Gastroesophageal sphincter (tissue), 4 donors: ENCODE measurements at regions not wholly inside any gene's neighbourhood (a gene's known extent, or its start where the extent isn't known, plus 50 kb on each side); places are given as distances from the start of the nearest gene placed in this dataset.

Experiments used
- ATAC-seq: fragments of 150-250 bp; one replicate; pipeline ENCODE4 v1.9.1; 2016; ENCODE audit warnings: mild to moderate bottlenecking, moderate library complexity
- H3K27ac ChIP-seq, 4 donors: fragments of 200-600 bp; sonication (generic) in 3 of 4; 1 replicate in 3 of 4; 2 replicates in 1 of 4; pipeline ENCODE4 v1.5.1; 2016 to 2019
- H3K27me3 ChIP-seq: fragments of 200-600 bp; sonication (generic); one replicate; pipeline ENCODE4 v1.5.1; 2019
- H3K36me3 ChIP-seq, 2 donors: fragments of 200-600 bp; sonication (generic); one replicate each; pipeline ENCODE4 v1.5.1; 2019; ENCODE audit warnings: control low read depth in 1 of 2
- H3K4me1 ChIP-seq, 3 donors: fragments of 200-600 bp; sonication (generic); 1 replicate in 2 of 3; 2 replicates in 1 of 3; pipeline ENCODE4 v1.5.1; 2016 to 2019; ENCODE audit warnings: control low read depth in 2 of 3
- H3K4me3 ChIP-seq, 2 donors: fragments of 200-600 bp; sonication (generic); one replicate each; pipeline ENCODE4 v1.5.1; 2019; ENCODE audit warnings: mild to moderate bottlenecking in 1 of 2, moderate library complexity in 1 of 2
- H3K9me3 ChIP-seq, 3 donors: fragments of 200-600 bp; sonication (generic); one replicate each; pipeline ENCODE4 v1.5.1; 2017 to 2019; ENCODE audit warnings: control low read depth in 2 of 3
- EP300 ChIP-seq: sonication (generic); formaldehyde crosslinking; IDR thresholded peaks from one replicate; pipeline ENCODE4 v1.6.1; 2017; ENCODE audit warnings: antibody characterized with exemption, mild to moderate bottlenecking
- POLR2A ChIP-seq, 2 donors: fragments of 450-650 bp; IDR thresholded peaks; one replicate each; pipeline ENCODE4 v1.6.1; 2017; ENCODE audit warnings: antibody characterized with exemption in 2 of 2, mild to moderate bottlenecking in 2 of 2, moderate library complexity in 1 of 2
- POLR2AphosphoS5 ChIP-seq: sonication (generic); formaldehyde crosslinking; IDR thresholded peaks from one replicate; pipeline ENCODE4 v1.6.1; 2017; ENCODE audit warnings: antibody characterized with exemption
- WGBS, 2 donors: methylation state at CpG; one replicate each; pipeline ENCODE4 v1.1.5; 2018; ENCODE audit warnings: low coverage in 1 of 2; 5-methylcytosine and 5-hydroxymethylcytosine counted together
- TF ChIP-seq, protein P1 (sequence below), 4 experiments: fragments of 200-600 bp in 2 of 4; fragments of 450-650 bp in 2 of 4; sonication (generic) in 1 of 4; IDR thresholded peaks; one replicate each; pipeline ENCODE4 v1.5.1; 2017 to 2019; ENCODE audit warnings: antibody characterized with exemption in 4 of 4, mild to moderate bottlenecking in 2 of 4, moderate library complexity in 2 of 4

DNA sequence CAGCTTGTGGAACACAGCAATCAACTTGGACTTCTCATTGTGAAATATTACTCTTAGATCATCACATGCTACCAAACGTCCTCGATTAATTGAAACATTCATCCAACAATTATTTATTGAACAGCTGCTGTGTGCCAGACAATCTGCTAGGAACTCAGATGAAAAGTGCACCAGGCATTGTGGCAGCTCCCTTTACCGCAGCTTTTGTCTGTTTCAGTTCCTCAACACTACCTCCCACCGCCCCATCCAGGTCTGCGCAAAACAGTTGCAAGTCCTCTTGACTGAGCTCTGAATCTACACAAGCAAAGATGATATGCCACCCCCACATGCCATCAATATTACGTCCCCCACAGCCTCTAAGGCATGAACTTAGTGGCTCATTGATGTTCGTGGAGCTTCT, 1094.4 kb upstream of the MAP3K7 start:
- Histone ChIP-seq H3K9me3 (no peaks in the 10 kb centered on the region), H3K36me3 (no peaks in the 10 kb centered on the region), H3K27ac (no peak overlapping the region), H3K4me3 (no peak overlapping the region), H3K4me1 (no peaks in the 10 kb centered on the region), H3K27me3 (peaks cover 4% of the 10 kb centered on the region)
- 52 to 72% methylated on average over 2 to 7 of the region's 7 CpGs for WGBS, 2 donors
- TF ChIP-seq POLR2AphosphoS5 (no peak), EP300 (no peak), POLR2A (IDR thresholded peaks at IDR 0.05) (no peak)
- TF ChIP-seq, protein P1, sequence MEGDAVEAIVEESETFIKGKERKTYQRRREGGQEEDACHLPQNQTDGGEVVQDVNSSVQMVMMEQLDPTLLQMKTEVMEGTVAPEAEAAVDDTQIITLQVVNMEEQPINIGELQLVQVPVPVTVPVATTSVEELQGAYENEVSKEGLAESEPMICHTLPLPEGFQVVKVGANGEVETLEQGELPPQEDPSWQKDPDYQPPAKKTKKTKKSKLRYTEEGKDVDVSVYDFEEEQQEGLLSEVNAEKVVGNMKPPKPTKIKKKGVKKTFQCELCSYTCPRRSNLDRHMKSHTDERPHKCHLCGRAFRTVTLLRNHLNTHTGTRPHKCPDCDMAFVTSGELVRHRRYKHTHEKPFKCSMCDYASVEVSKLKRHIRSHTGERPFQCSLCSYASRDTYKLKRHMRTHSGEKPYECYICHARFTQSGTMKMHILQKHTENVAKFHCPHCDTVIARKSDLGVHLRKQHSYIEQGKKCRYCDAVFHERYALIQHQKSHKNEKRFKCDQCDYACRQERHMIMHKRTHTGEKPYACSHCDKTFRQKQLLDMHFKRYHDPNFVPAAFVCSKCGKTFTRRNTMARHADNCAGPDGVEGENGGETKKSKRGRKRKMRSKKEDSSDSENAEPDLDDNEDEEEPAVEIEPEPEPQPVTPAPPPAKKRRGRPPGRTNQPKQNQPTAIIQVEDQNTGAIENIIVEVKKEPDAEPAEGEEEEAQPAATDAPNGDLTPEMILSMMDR (IDR thresholded peaks at IDR 0.05), result no peak
- ATAC-seq, result no peak

DNA sequence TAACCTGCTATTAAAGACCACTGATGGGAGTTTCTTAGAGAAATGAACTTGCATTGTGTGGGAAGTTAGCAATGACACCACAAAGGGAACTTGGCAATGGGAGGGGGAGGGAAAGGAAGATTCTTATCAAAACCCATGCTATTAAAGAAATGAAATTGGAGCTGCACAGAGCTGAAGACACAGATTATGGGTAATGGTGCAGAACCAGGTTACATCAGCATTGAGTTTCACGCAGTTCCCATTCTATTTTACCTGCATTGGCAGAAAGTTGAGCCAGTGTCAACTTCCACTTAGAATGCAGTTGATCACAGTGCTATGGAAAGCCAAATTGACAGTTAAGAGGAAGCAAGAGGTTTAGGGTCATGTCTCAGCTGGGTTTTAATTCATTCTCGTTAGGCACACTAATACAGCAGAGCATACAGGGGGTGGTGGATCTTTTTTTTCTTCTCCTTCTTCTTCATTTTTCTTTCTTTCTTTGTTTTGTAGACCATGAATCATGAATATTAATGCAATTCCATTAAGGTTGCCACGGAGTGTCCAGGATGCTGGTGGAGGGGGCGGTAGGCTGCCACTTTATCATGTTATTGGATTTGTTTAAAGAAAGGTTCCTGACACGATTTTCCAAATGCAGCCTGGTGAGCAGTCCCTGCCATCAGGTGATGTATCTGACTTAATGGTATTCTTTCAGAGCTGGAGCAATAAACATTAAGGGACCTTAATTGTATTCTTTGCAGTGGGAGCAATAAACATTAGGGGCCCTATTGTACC, 1092.0 kb upstream of the MAP3K7 start:
- H3K9me3 ChIP-seq, result no peaks in the 10 kb centered on the region
- H3K27ac ChIP-seq, result no peak overlapping the region
- no peak overlapping the region for H3K4me3 ChIP-seq
- H3K4me1 ChIP-seq, result no peaks in the 10 kb centered on the region
- WGBS, 2 donors, result 52 to 84% methylated on average over 3 to 5 of the region's 5 CpGs
- ATAC-seq, result no peak
- no peak for TF ChIP-seq POLR2A (IDR thresholded peaks at IDR 0.05)
- TF ChIP-seq EP300, result no peak
- TF ChIP-seq POLR2AphosphoS5, result no peak
- TF ChIP-seq, protein P1 (IDR thresholded peaks at IDR 0.05), result no peak
- H3K27me3 ChIP-seq, result peaks cover 4% of the 10 kb centered on the region
- H3K36me3 ChIP-seq, result no peaks in the 10 kb centered on the region

DNA sequence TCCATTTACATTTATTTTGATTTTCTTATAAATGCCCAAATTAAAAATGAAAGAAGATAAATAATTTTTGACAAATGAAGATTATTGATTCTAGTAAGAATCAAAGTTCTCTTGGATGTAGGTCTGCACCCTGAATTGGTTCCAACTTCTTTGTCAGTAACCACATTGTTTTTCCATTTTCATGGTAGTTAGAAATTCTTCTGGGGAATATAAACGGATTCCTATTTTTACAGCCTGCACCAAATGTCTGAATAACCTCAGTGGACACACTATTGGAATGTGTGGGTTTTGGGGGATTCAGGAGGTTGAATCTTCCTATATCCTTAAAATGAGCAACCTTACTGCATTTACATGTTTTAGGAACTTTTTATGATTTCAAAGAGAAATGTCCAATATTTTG, 1085.3 kb upstream of the MAP3K7 start:
- H3K27me3 ChIP-seq, result no peaks in the 10 kb centered on the region
- peaks cover 0 to 6% (median 0%) of the 10 kb centered on the region in 3 donors for H3K4me1 ChIP-seq
- H3K9me3 ChIP-seq, result no peaks in the 10 kb centered on the region
- ATAC-seq, result no peak
- 22 to 58% methylated on average over 1 of the region's 1 CpG for WGBS, 2 donors
- TF ChIP-seq POLR2A (IDR thresholded peaks at IDR 0.05), result no peak
- no peak for TF ChIP-seq EP300
- TF ChIP-seq POLR2AphosphoS5, result no peak
- TF ChIP-seq, protein P1 (IDR thresholded peaks at IDR 0.05), result no peak
- no peak overlapping the region for H3K4me3 ChIP-seq
- H3K27ac ChIP-seq, result no peak overlapping the region
- H3K36me3 ChIP-seq, result no peaks in the 10 kb centered on the region

DNA sequence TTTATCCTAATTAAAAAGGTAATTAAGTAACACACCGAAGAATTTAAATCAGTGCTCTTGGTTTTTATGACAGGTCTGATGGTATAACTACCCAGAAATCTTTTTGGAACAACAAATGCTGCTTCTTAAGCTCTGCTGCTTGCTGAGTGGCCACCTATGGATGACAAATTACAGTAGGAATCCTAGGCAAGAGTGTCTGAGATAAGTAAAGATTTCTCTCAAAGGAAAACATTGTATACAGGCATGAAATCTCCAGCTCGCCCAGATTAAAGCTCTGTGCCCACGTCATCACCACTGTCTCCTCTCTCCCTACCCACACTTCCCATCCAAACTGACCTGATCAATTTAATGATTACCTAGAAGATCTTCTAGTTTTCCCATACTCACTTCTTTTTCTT, 1083.0 kb upstream of the MAP3K7 start:
- no peak for ATAC-seq
- Histone ChIP-seq H3K9me3 (no peaks in the 10 kb centered on the region), H3K36me3 (no peaks in the 10 kb centered on the region), H3K4me1 (peaks cover 0 to 6% (median 0%) of the 10 kb centered on the region in 3 donors), H3K4me3 (no peak overlapping the region), H3K27ac (no peak overlapping the region), H3K27me3 (no peaks in the 10 kb centered on the region)
- TF ChIP-seq POLR2A (IDR thresholded peaks at IDR 0.05) (no peak), EP300 (no peak), POLR2AphosphoS5 (no peak)
- TF ChIP-seq, protein P1 (IDR thresholded peaks at IDR 0.05), result no peak
- 35 to 57% methylated on average over 2 to 3 of the region's 3 CpGs for WGBS, 2 donors

DNA sequence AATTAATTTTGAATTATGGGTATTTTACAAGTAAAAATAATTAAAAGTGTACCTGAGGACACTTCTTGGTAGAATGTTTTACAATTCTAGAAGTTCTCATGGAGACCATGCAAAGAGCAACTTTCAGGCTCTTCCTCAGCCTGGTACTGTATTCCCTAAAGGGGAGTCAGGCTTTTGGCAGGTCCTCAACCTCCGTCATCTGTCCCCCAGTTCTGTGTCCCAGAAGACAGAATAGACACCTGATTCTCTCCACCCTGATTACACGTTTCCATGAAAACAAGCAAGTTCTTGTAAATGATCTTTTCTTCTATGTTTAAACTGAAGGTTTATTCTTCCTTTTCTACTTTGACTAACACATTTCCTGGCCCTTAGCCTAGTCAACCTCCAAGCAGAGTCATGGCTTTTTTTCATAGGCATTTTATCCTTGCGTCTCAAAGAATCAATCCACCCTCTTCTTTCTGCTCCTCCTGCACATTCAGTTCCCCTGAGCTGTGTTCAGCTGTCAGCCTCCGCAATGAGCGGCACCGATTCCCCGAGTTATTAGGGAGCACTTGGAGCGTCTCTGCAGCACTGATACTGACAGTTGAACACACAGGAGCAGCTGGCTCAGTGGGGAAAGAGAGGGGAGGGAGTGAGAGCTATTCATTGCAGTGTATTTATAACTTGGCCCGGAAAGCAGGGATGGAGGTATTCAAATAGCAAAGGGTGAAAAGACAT, 1082.4 kb upstream of the MAP3K7 start:
- Histone ChIP-seq H3K27ac (no peak overlapping the region), H3K27me3 (no peaks in the 10 kb centered on the region), H3K4me1 (peaks cover 0 to 6% (median 0%) of the 10 kb centered on the region in 3 donors), H3K9me3 (no peaks in the 10 kb centered on the region), H3K4me3 (no peak overlapping the region), H3K36me3 (no peaks in the 10 kb centered on the region)
- TF ChIP-seq EP300, result no peak
- no peak for TF ChIP-seq POLR2AphosphoS5
- TF ChIP-seq, protein P1 (IDR thresholded peaks at IDR 0.05), result no peak
- TF ChIP-seq POLR2A (IDR thresholded peaks at IDR 0.05), result no peak
- no peak for ATAC-seq
- WGBS, 2 donors, result 17 to 44% methylated on average over 1 to 7 of the region's 9 CpGs
